ENCODE measurements at regions not wholly inside any gene's neighbourhood (a gene's known extent, or its start where the extent isn't known, plus 50 kb on each side); places are given as distances from the start of the nearest gene placed in this dataset.

- no peak for TF ChIP-seq CTCF (IDR thresholded peaks at IDR 0.05; ENCODE audit: borderline replicate concordance, extremely low read depth, low read length, poor library complexity, severe bottlenecking)
- no peak for TF ChIP-seq EZH2 (IDR thresholded peaks at IDR 0.05; ENCODE audit: borderline replicate concordance, low read depth, low read length, severe bottlenecking)
Measured at GRCh38 chr5:74243634-74244033, 396.9 kb downstream of the ENC1 start.
